Ishikawa (cell line): ENCODE measurements at regions not wholly inside any gene's neighbourhood (a gene's known extent, or its start where the extent isn't known, plus 50 kb on each side); places are given as distances from the start of the nearest gene placed in this dataset.

ENCODE experiments used
- CEBPB ChIP-seq: IDR thresholded peaks from 2 replicates; pipeline ENCODE4 v1.6.1; 2012
- CREB1 ChIP-seq: IDR thresholded peaks from 2 replicates; pipeline ENCODE4 v1.6.1; 2012; ENCODE audit warnings: low read depth
- EP300 ChIP-seq: IDR thresholded peaks from 2 replicates; pipeline ENCODE4 v1.6.1; 2012; ENCODE audit warnings: borderline replicate concordance
- MAX ChIP-seq: IDR thresholded peaks from 2 replicates; pipeline ENCODE4 v1.6.1; 2012
- NFIC ChIP-seq: IDR thresholded peaks from 2 replicates; pipeline ENCODE4 v1.6.1; 2012
- RAD21 ChIP-seq: IDR thresholded peaks from 2 replicates; pipeline ENCODE4 v1.6.1; 2012; ENCODE audit warnings: low read depth
- REST ChIP-seq: IDR thresholded peaks from 2 replicates; pipeline ENCODE4 v1.6.1; 2012; ENCODE audit warnings: low read depth, mild to moderate bottlenecking
- TAF1 ChIP-seq: IDR thresholded peaks from 2 replicates; pipeline ENCODE4 v1.6.1; 2012; ENCODE audit warnings: low read depth, mild to moderate bottlenecking
- USF1 ChIP-seq: IDR thresholded peaks from 2 replicates; pipeline ENCODE4 v1.6.1; 2012
- YY1 ChIP-seq: IDR thresholded peaks from 2 replicates; pipeline ENCODE4 v1.6.1; 2012; ENCODE audit warnings: low read depth
- ZBTB7A ChIP-seq: IDR thresholded peaks from 2 replicates; pipeline ENCODE4 v1.6.1; 2012; ENCODE audit warnings: low read depth

- no peak for TF ChIP-seq RAD21
- no peak for TF ChIP-seq USF1
- TF ChIP-seq TAF1, result no peak
- no peak for TF ChIP-seq REST
- no peak for TF ChIP-seq EP300
- no peak for TF ChIP-seq MAX
- no peak for TF ChIP-seq YY1
- no peak for TF ChIP-seq CEBPB
- no peak for TF ChIP-seq CREB1
- TF ChIP-seq ZBTB7A, result no peak
- no peak for TF ChIP-seq NFIC
Measured at GRCh38 chr12:3416159-3416558, 74.8 kb upstream of the PRMT8 start.
